ENCODE measurements at regions not wholly inside any gene's neighbourhood (a gene's known extent, or its start where the extent isn't known, plus 50 kb on each side); places are given as distances from the start of the nearest gene placed in this dataset.
"Not testable (repeated sequence)": the region's sequence is repeated elsewhere in the genome, so short reads cannot be mapped to it uniquely, and the experiment has no call there.

DNA sequence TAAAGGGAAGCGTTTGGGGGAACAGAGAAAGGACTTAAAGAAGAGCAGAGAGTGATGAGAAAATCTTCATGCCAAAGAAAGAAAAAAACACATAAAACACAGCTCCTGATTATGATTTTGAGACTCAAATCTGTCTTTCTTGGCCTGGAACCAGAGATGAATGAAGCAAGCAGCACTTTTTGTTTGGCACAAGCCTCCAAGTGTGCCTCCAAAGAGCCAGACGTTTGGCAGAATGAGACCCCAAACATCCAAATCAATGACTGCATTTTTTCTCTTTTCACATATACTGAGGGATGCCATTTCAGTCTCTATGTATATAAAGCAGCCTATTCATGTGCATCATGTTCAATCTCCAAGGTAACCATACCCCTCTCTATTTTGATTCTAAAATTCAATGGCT lies 424.2 kb downstream of the TUSC1 start:
- DNase-seq, result no peak

DNA sequence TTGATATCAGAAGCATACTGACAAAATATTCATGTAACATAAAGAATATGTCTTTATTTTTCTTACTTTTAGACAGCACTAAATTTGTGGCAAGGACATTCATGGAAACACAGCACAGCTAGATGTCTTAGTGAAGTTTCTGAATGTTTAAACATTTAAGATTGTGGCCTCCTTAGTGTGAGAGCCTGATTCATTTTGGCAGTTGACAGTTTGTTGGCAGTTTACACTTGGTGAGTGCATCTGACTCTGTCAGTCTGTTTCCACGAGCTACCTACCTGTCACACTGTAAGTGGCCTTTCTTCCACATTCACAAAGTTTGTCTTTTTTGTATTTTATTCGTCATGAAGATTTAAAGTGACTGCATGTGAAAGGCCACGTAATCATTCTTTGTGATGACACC lies 436.8 kb downstream of the TUSC1 start:
- no peak for DNase-seq

DNA sequence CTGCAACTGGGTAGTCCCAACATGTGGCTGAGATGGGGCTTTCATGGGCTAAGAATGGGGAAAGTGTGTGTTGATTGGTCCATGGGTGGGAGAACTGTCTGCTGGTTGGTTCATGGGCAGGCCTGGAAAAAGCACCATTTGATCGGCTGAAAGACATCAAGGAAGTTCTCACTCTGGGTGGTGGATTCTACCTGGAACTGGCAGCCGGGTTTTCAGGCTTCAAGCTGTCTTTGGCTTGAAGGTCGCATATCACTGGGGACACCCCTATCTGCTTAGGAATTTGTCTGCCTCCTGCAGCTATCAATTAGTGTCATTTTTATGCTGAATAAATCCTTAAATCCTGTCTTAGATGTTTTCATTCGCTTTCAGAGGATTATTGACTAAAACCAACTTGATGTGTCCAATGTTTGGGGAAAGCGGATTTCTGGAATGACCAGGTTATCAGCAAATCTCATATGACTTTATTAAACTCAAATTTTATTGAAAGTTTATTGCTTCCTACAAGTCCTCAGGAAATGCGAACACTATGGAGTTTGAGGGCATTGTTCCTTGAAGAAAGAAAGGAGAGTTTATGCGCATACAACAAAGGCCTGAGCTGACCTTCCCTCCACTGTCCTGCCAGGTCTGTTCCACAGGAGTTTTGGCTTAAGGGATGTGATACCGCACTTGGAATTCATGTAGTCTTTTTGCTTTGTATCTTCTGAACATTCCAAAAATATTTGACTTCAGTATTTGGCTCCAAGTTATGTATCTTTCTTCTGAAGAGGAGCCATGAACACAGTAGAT lies 451.1 kb downstream of the TUSC1 start:
- no peak for DNase-seq

DNA sequence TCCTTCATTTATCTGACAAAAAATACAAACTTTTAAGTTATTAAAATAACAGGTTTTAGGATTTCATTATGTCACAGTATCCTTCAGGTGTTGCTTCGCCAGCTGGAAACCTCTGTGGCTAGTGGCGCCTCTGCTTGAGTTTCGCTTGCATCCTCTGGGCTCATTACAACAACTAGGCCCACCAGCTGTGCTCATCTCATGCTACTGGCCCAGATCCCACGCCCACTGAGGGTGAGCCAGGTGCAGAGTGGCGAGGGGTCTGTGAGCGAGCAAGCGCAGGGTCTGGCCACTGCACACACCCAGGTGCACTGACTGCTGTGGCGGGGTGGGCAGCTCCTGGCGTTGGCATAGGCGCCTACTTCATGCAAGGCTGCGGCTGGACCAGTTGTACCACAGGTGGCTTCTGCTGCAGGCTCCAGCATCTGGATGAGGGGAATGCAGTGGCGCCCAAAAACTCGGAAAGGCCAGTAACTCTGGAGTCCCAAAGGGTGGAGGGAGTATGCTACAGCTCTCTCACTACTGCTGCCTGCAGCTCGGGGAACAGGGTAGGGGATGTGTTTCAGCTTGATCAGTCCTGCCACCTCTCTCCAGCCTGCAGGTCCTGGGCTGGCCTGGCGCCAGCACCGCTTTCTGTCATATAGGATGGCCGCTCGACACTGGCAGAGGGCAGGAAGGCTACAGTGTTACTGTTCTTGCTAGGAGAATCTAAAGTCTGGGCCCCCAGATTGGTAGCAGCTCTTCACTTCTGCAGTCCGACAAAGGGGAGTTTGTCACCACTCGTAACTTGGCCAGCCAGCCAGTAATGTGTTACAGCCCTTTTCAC lies 452.1 kb downstream of the TUSC1 start:
- no peak for DNase-seq

DNA sequence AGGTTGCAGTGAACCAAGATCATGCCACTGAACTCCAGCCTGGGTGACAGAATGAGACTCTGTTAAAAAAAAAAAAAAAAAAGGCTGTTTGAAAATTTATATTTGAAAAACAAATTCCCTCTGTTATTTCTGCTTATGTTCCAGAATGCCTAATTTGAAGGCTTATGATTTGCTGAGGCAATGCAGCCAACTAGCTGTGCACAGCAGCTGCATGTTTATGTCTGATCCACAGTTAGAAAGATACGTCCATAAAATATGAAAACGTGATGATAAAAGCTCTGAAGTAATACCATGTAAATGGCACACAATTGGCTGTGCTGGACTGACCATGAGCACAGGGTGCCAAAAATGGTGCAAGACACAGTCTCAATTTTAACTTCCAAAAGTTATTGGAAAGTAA lies 453.2 kb downstream of the TUSC1 start:
- no peak for DNase-seq

DNA sequence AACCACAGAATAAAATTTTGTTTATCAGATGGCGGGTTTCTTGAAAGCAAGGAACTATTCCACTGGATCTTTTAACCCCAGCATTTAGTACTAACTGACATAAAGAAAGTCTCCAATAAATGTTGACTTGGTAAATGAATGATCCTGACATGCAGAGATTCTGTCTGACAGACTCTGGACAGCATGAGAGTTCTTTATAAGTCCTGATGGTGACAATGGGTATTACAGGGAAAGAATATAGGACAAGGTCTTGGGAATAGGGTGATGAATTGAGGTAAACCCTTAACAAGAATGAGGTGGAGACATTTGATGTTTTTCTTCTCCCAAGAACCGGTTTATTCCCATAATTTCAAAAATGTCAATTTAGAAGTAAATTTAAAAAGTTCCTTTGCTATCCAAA lies 453.9 kb downstream of the TUSC1 start:
- DNase-seq, result no peak

DNA sequence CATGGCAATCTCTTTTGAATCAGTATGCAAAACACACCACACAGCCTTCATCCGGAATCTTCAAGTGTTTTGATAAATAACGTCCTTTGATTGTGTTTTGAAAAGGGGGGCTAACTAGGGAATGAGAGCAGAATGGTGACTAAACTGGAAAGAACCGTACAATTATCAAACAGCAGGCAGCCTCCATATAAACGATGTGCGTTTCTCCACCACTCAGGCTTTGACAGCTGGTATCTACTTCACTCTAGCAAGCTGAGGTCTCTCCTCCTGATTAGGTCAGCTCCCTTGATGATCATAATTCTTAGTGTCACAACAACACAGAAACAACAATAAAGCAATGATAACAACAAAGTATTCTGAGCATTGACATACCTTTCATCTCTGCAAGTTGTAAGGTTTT lies 465.9 kb downstream of the TUSC1 start:
- no peak for DNase-seq

DNA sequence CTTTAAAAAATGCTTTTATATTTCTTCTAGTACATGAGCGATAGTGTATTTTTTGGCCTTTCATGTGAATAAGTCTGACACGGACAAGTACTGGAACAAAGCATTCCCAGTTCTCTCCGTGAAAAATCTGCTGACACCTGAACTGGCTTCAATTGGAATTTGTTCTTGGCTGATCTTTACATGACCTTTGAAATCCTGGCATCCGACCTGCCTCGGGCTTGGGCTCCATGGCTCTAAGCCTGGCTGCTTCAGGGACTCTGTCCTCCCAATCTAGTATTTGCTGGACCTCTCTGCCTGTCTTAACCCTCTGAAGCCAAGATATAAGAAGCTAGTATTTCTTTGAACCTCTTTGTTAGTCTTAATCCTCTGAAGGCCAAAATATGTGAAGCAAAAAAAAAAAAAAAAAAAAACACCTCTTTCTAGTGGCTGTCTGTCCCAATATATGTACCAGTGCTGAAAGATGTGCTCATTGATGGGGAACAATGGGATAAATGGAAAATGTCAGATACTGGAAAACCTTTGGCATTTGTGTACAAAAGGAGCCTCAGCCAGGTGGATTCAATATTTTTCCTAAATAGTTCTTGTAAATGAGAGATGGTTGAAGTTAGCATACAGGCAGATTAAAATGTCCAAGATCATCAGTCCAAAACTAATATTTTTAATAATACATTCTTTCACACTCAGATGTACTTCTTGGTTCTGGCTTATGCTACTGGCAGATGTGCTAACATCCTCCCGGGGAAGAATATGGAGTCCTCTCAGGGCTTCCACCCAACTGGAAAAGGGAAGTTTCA lies 470.6 kb downstream of the TUSC1 start:
- no peak for DNase-seq

DNA sequence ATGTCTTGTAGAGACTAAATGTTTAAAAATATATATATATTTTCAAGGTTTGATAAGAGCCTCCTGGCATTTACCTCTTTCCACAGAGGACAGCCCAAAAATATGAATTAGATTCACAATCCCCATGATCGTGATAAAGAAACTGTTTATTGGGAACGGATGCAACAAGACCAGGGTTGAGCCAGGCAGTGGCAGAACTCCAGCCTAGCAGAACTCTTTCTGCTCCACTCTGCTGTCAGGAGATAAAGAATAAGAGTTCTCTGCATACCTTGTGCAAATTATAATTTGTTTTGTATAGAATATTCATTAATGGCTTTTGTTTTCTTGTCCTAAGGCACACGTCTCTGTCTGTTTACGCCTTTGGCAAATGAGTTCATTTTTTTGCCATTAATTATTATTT lies 472.2 kb downstream of the TUSC1 start:
- no peak for DNase-seq

DNA sequence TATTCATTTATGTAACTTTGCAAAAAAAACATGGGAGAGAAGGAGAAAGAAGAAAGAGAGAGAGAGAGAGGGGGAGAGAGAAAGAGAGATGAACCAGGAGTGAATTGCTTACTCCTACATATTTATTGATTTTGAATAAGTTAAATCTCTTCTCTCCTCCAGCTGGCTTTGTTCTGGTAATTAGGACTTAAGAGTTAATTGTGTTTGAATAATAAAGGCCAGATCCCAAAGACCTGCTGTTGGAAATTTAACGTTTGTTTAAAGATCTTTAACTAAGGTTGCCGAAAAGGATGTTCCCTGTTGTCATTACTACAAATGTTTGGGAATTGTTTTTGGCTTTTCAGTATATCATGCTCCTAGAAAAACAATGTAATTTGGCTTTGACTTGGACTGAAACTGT lies 473.0 kb downstream of the TUSC1 start:
- no peak for DNase-seq

DNA sequence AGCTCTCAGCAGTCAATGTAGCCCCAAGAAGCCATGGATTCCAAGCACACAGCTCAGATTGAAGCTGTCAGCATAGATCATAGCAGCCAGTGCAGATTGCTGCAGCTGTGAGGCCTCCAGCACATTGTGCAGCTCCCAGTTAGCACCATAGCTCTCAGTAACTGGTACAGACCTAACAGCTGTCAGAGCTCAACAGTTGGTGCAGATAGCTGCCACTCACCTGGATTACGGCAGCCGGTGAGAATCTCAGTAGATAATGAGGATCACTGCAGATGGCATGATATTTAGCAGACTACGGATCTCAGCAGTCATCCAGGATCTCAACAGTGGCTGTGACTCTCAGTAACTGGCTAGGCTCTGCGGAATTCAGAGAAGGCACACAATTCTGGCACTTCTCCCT lies 500.4 kb downstream of the TUSC1 start:
- DNase-seq, result no peak

DNA sequence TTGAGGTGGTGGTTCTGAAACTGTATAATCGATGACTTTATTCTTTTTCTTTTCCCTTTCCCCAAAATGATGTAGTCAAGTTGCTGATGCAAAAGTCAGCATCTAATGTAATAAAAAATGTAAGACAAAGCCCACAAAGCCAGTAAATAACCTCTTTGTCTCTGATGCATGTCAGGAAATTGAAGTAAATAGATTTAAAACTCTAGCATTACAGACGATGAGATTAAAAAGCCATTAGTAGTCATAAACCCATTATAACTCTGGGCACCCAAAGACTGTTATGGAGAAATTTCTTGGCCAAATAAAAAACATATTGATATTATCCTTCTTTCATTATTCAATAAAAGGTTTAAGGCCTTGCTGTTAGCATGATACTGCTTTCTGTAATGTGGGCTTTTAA lies 548.7 kb downstream of the TUSC1 start:
- DNase-seq, result no peak

DNA sequence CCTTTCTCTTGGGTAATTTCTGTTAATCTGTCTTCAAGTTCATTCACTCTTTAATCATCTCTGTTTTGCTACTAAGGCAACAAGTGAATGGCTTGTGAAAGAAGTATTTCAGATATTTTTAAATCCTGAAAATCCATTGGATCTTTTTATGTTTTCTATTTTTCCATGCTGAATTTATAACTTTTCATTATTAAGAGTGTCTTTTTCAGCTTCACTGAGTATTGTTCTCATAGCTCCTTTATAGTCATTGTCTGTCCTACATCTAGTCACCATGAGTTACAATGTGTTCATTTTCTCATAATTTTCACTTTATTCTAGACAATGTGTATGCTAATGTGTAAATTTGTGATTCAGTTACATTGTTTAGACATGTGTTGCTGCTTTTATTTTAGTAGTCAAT lies 556.4 kb downstream of the TUSC1 start:
- DNase-seq, result no peak

DNA sequence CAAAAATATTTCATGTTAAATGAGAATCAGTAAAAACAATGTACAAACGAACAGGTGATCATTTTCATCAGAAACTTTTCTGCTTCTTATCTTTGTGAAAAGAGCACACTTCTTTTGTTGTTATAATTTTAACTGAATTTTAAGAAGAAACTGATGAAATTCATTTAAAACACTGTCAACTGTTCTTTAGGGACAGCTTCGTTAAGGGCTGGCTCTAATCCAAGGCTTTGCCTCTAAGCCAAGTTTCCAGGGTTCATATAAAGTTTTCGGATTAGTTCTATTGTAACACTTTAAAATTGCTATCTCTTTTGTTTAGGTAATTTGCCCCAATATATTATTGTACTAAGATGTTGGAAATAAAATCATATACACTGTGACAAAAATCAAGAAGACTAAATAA lies 559.2 kb downstream of the TUSC1 start:
- no peak for DNase-seq

DNA sequence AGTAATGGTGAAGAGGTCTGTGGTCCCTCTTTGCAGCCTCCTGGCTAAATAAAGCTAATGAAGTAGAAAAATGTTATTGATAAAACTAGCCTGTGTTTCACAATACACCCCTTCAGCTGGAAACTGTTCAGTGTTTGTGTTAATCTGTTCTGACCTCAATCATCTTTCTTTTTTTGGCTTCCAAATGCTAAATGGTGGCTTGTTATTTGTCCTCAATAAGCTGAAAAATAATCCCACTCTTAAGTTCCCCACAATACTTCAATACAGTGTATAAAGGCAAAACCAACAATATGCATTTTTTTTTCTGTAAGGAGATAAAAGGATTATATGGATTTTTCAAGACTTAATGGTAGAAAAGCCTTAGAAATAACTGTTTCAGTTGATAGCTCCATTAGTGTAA lies 560.5 kb downstream of the TUSC1 start:
- no peak for DNase-seq

DNA sequence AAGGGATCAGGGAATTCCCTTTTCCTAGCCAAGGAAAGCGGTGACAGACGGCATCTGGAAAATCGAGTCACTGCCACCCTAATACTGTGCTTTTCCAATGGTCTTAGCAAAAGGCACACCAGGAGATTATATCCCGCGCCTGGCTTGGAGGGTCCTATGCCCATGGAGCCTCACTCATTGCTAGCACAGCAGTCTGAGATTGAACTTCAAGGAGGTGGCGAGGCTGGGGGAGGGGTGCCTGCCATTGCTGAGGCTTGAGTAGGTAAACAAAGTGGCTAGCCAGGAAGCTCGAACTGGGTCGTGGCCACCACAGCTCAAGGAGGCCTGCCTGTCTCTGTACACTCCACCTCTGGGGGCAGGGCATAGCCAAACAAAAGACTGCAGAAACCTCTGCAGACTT lies 556.5 kb upstream of the IZUMO3 start:
- not testable (repeated sequence) for DNase-seq

DNA sequence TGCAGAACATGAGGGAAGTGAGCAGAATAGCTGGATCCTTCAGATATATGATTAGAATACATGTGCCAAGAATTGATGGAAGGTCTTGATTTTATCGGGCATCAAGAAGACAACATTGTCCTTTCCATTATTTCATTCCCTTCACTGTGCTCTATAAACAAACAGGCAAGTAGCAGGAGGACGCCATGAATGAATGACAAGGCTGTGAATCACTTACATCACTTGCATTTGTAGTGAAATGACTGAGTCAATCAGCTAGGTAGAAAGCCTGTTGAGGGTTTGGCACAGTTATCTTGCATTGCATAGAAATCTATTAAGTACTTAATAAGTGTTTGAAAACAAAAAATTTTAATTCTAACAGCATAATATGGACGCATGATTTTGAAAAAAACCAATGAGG lies 548.8 kb upstream of the IZUMO3 start:
- DNase-seq, result no peak

DNA sequence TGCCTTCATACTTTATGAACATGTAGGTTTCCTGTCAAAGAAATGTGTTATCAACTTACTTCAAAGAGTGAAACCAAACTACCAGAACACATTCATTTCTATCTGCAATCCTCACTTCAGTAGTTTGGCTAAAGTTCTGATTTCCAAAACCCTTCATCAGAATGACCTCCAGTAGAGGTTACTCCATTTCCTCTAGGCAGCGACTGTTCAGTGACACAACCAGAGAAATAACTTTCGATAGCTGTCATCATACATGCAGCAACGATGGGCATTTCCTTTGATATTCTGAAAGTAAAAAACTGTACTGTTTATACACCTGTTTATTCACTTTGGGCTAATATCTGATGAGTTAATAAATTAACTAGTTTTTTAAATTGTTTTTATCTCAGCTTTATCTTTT lies 532.5 kb upstream of the IZUMO3 start:
- no peak for DNase-seq

DNA sequence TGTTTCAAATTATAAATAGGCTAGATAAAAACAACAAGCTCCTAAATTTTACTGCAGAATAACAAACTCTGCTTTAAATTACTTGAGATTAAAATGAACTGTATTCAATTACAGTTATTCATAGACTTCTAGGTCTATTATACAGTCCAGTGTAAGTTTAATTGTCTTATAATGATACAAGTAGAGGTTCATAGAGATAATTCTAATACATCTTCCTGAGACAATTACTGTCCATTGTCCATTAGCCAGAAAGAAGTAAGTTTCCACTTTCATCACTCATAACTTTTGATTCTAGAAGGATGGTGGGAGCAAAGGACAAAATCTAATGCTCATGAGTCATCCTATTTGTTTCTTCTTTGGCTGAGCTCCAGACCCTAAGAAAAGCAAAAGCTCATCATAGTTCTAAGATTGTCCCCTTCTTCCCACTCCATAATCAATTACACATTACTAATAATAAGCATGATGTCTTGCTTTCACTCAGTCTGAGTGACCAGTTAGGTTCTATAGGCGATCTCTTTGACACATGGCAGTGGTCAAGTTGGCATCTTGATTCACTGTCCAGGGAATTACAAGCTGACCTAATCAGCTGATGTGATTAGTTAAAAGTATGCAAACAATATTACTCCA lies 502.5 kb upstream of the IZUMO3 start:
- DNase-seq, result no peak

DNA sequence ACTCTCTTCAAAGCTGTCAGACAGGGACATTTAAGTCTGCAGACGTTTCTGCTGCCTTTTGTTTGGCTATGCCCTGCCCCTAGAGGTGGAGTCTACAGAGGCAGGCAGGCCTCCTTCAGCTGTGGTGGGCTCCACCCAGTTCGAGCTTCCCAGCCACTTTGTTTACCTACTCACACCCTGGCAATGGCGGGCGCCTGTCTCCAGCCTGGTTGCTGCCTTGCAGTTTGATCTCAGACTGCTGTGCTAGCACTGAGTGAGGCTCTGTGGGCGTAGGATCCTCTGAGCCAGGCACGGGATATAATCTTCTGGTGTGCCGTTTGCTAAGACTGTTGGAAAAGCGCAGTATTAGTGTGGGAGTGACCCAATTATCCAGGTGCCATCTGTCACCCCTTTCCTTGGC lies 499.8 kb upstream of the IZUMO3 start:
- DNase-seq, result not testable (repeated sequence)

DNA sequence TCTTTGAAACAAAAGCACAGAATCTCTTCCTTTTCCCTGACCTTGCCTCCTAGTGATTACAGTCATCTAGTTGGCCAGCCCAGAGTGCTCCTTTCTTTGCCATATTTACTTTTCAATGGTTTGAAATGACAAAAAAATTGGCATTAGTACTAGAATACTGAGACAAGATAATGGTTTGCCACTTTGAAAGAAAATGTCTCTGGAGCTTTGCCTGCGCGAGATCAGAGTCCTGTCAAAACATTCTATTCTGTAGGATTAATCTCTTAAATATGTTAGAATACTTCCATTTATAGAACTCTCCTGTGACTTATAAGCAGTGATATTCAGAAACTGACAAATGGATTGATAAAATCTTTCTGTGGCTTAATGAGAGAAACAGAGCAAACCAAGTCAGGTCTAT lies 484.0 kb upstream of the IZUMO3 start:
- DNase-seq, result no peak

DNA sequence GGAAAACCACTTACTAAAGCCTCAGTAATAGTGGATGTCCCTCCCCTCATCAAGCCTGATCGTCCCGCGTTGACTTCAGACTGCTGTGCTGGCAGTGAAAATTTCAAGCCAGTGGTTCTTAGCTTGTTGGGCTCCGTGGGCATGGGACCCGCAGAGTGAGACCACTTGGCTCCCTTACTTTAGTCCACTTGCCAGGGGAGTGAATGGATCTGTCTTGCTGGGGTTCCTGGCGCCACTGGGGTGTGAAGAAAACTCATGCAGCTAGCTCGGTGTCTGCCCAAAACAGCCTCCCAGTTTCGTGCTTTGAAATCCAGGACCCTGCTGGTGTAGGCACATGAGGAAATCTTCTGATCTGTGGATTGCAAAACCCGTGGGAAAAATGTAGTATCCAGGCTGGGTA lies 480.0 kb upstream of the IZUMO3 start:
- no peak for DNase-seq

DNA sequence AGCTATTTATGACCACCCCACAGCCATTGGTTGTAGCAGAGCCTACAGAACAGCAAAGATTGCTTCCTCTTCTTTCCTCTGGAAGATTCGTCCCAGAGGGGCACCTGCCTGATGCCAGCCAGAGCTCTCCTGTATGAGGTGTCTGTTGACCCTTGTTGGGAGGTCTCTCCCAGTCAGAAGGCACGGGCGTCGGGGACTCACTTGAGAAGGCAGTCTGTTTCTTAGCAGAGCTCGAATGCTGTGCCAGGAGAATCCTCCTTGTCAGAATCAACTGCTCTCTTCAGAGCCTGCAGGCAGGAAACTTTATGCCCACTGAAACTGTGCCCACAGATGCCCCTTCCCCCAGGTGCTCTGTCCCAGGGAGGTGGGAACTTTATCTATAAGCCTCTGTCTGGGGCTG lies 479.5 kb upstream of the IZUMO3 start:
- no peak for DNase-seq
